ENCODE measurements at regions not wholly inside any gene's neighbourhood (a gene's known extent, or its start where the extent isn't known, plus 50 kb on each side); places are given as distances from the start of the nearest gene placed in this dataset.

- TF ChIP-seq, protein P1, sequence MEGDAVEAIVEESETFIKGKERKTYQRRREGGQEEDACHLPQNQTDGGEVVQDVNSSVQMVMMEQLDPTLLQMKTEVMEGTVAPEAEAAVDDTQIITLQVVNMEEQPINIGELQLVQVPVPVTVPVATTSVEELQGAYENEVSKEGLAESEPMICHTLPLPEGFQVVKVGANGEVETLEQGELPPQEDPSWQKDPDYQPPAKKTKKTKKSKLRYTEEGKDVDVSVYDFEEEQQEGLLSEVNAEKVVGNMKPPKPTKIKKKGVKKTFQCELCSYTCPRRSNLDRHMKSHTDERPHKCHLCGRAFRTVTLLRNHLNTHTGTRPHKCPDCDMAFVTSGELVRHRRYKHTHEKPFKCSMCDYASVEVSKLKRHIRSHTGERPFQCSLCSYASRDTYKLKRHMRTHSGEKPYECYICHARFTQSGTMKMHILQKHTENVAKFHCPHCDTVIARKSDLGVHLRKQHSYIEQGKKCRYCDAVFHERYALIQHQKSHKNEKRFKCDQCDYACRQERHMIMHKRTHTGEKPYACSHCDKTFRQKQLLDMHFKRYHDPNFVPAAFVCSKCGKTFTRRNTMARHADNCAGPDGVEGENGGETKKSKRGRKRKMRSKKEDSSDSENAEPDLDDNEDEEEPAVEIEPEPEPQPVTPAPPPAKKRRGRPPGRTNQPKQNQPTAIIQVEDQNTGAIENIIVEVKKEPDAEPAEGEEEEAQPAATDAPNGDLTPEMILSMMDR (IDR thresholded peaks at IDR 0.05; ENCODE audit: borderline replicate concordance, extremely low read depth, low read length, poor library complexity, severe bottlenecking): no peak
- TF ChIP-seq EZH2 (IDR thresholded peaks at IDR 0.05; ENCODE audit: borderline replicate concordance, low read depth, low read length, severe bottlenecking): no peak
These were observed 191.4 kb downstream of the AMY1C start for GRCh38 chr1:103941086-103941485.
